ENCODE measurements at regions not wholly inside any gene's neighbourhood (a gene's known extent, or its start where the extent isn't known, plus 50 kb on each side); places are given as distances from the start of the nearest gene placed in this dataset.

GRCh38 chr14:89040460-89041256 is 216.2 kb downstream of the TTC8 start:
- Histone ChIP-seq H3K9me3 (ENCODE audit: control insufficient read depth, insufficient read depth, low read length) (peaks cover 6% of the 10 kb centered on the region), H3K4me1 (ENCODE audit: insufficient read depth, low read length) (peaks cover 7% of the 10 kb centered on the region; the same call in 1 of the 2 replicates), H3K9ac (ENCODE audit: low read depth, low read length) (peak overlapping the region; percentile 62), H3K36me3 (ENCODE audit: insufficient read depth, low read length) (no peaks in the 10 kb centered on the region)

- Histone ChIP-seq H3K9me3 (ENCODE audit: control insufficient read depth, insufficient read depth, low read length) (peaks cover 6% of the 10 kb centered on the region), H3K9ac (ENCODE audit: low read depth, low read length) (peak overlapping the region; percentile 62; the same call in 1 of the 2 replicates)
These were observed 216.8 kb downstream of the TTC8 start for GRCh38 chr14:89041257-89041582.

GRCh38 chr14:89042021-89042420 is 217.6 kb downstream of the TTC8 start:
- Histone ChIP-seq H3K36me3 (ENCODE audit: insufficient read depth, low read length) (no peaks in the 10 kb centered on the region), H3K4me1 (ENCODE audit: insufficient read depth, low read length) (peaks cover 7% of the 10 kb centered on the region; the same call in 1 of the 2 replicates), H3K9me3 (ENCODE audit: control insufficient read depth, insufficient read depth, low read length) (peaks cover 6% of the 10 kb centered on the region), H3K9ac (ENCODE audit: low read depth, low read length) (no peak overlapping the region)

More at GRCh38 chr14:89041257-89041582, 216.8 kb downstream of the TTC8 start:
- H3K36me3 ChIP-seq (ENCODE audit: insufficient read depth, low read length) = no peaks in the 10 kb centered on the region
- peaks cover 7% of the 10 kb centered on the region; the same call in 1 of the 2 replicates for H3K4me1 ChIP-seq (ENCODE audit: insufficient read depth, low read length)

- Histone ChIP-seq H3K4me1 (ENCODE audit: insufficient read depth, low read length) (no peaks in the 10 kb centered on the region), H3K9me3 (ENCODE audit: control insufficient read depth, insufficient read depth, low read length) (no peaks in the 10 kb centered on the region; the same call in none of the 2 replicates), H3K9ac (ENCODE audit: low read depth, low read length) (no peak overlapping the region), H3K36me3 (ENCODE audit: insufficient read depth, low read length) (no peaks in the 10 kb centered on the region)
These were observed 228.9 kb downstream of the TTC8 start for GRCh38 chr14:89053303-89053702.

GRCh38 chr14:89056394-89056793 is 231.9 kb downstream of the TTC8 start:
- Histone ChIP-seq H3K4me1 (ENCODE audit: insufficient read depth, low read length) (0 out of 2 replicates have a peak, but pooled peaks cover 3% of the 10 kb centered on the region), H3K36me3 (ENCODE audit: insufficient read depth, low read length) (no peaks in the 10 kb centered on the region), H3K9me3 (ENCODE audit: control insufficient read depth, insufficient read depth, low read length) (no peaks in the 10 kb centered on the region; the same call in none of the 2 replicates), H3K9ac (ENCODE audit: low read depth, low read length) (no peak overlapping the region)

GRCh38 chr14:89058697-89059096 is 234.2 kb downstream of the TTC8 start:
- Histone ChIP-seq H3K36me3 (ENCODE audit: insufficient read depth, low read length) (no peaks in the 10 kb centered on the region), H3K9ac (ENCODE audit: low read depth, low read length) (no peak overlapping the region), H3K9me3 (ENCODE audit: control insufficient read depth, insufficient read depth, low read length) (no peaks in the 10 kb centered on the region; the same call in 1 of the 2 replicates), H3K4me1 (ENCODE audit: insufficient read depth, low read length) (0 out of 2 replicates have a peak, but pooled peaks cover 3% of the 10 kb centered on the region)

GRCh38 chr14:89060191-89060590 is 235.7 kb downstream of the TTC8 start:
- H3K9me3 ChIP-seq (ENCODE audit: control insufficient read depth, insufficient read depth, low read length) = no peaks in the 10 kb centered on the region; the same call in 1 of the 2 replicates
- H3K36me3 ChIP-seq (ENCODE audit: insufficient read depth, low read length) = no peaks in the 10 kb centered on the region
- H3K9ac ChIP-seq (ENCODE audit: low read depth, low read length) = no peak overlapping the region
- H3K4me1 ChIP-seq (ENCODE audit: insufficient read depth, low read length) = 0 out of 2 replicates have a peak, but pooled peaks cover 3% of the 10 kb centered on the region

- Histone ChIP-seq H3K9ac (ENCODE audit: low read depth, low read length) (no peak overlapping the region), H3K9me3 (ENCODE audit: control insufficient read depth, insufficient read depth, low read length) (no peaks in the 10 kb centered on the region; the same call in 1 of the 2 replicates), H3K36me3 (ENCODE audit: insufficient read depth, low read length) (no peaks in the 10 kb centered on the region), H3K4me1 (ENCODE audit: insufficient read depth, low read length) (0 out of 2 replicates have a peak, but pooled peaks cover 3% of the 10 kb centered on the region)
These were observed 237.2 kb downstream of the TTC8 start for GRCh38 chr14:89061696-89062095.

- H3K9me3 ChIP-seq (ENCODE audit: control insufficient read depth, insufficient read depth, low read length) = no peaks in the 10 kb centered on the region; the same call in 1 of the 2 replicates
- H3K4me1 ChIP-seq (ENCODE audit: insufficient read depth, low read length) = 0 out of 2 replicates have a peak, but pooled peaks cover 3% of the 10 kb centered on the region
- H3K36me3 ChIP-seq (ENCODE audit: insufficient read depth, low read length) = no peaks in the 10 kb centered on the region
- no peak overlapping the region for H3K9ac ChIP-seq (ENCODE audit: low read depth, low read length)
These were observed 241.4 kb downstream of the TTC8 start for GRCh38 chr14:89065879-89066278.

- Histone ChIP-seq H3K9ac (ENCODE audit: low read depth, low read length) (no peak overlapping the region), H3K36me3 (ENCODE audit: insufficient read depth, low read length) (no peaks in the 10 kb centered on the region), H3K4me1 (ENCODE audit: insufficient read depth, low read length) (no peaks in the 10 kb centered on the region), H3K9me3 (ENCODE audit: control insufficient read depth, insufficient read depth, low read length) (no peaks in the 10 kb centered on the region; the same call in 1 of the 2 replicates)
These were observed 243.0 kb downstream of the TTC8 start for GRCh38 chr14:89067293-89067972.

- Histone ChIP-seq H3K9ac (ENCODE audit: low read depth, low read length) (no peak overlapping the region), H3K4me1 (ENCODE audit: insufficient read depth, low read length) (no peaks in the 10 kb centered on the region), H3K9me3 (ENCODE audit: control insufficient read depth, insufficient read depth, low read length) (no peaks in the 10 kb centered on the region), H3K36me3 (ENCODE audit: insufficient read depth, low read length) (no peaks in the 10 kb centered on the region)
These were observed 253.8 kb downstream of the TTC8 start for GRCh38 chr14:89078021-89078795.

- H3K36me3 ChIP-seq (ENCODE audit: insufficient read depth, low read length) = no peaks in the 10 kb centered on the region
- H3K9ac ChIP-seq (ENCODE audit: low read depth, low read length) = no peak overlapping the region
- H3K9me3 ChIP-seq (ENCODE audit: control insufficient read depth, insufficient read depth, low read length) = no peaks in the 10 kb centered on the region; the same call in 1 of the 2 replicates
- H3K4me1 ChIP-seq (ENCODE audit: insufficient read depth, low read length) = no peaks in the 10 kb centered on the region
These were observed 260.8 kb downstream of the TTC8 start for GRCh38 chr14:89085231-89085731.

GRCh38 chr14:89085737-89086382 is 261.4 kb downstream of the TTC8 start:
- Histone ChIP-seq H3K4me1 (ENCODE audit: insufficient read depth, low read length) (no peaks in the 10 kb centered on the region), H3K9ac (ENCODE audit: low read depth, low read length) (no peak overlapping the region), H3K36me3 (ENCODE audit: insufficient read depth, low read length) (no peaks in the 10 kb centered on the region), H3K9me3 (ENCODE audit: control insufficient read depth, insufficient read depth, low read length) (no peaks in the 10 kb centered on the region; the same call in 1 of the 2 replicates)

Measured in ES-I3 (cell line).